Astrocyte (in vitro differentiated cells and primary cell): ENCODE measurements at regions not wholly inside any gene's neighbourhood (a gene's known extent, or its start where the extent isn't known, plus 50 kb on each side); places are given as distances from the start of the nearest gene placed in this dataset.
"Not testable (repeated sequence)": the region's sequence is repeated elsewhere in the genome, so short reads cannot be mapped to it uniquely, and the experiment has no call there.

ENCODE experiments used
- DNase-seq: peaks from one replicate; pipeline ENCODE4 v3.0.0-alpha.2; 2010; ENCODE audit warnings: low read depth
- FAIRE-seq: peaks from 2 replicates; lab custom pipeline; 2011; peaks lifted over from hg19 to GRCh38; lab: Jason Lieb, UNC
- H2AFZ ChIP-seq: 2 replicates; pipeline ENCODE4 v1.6.0; 2012; ENCODE audit warnings: low read depth, low read length, inconsistent platforms
- H3K27ac ChIP-seq: 2 replicates; pipeline ENCODE4 v1.5.1; 2011; ENCODE audit warnings: low read depth, low read length, inconsistent platforms
- H3K27me3 ChIP-seq: 2 replicates; pipeline ENCODE4 v1.6.0; 2011; ENCODE audit warnings: low read length, inconsistent platforms; ENCODE audit not compliant: insufficient read depth
- H3K36me3 ChIP-seq: 2 replicates; pipeline ENCODE4 v1.5.1; 2011; ENCODE audit warnings: low read length, inconsistent platforms; ENCODE audit not compliant: insufficient read depth
- H3K4me1 ChIP-seq: 2 replicates; pipeline ENCODE4 v1.5.1; 2011; ENCODE audit warnings: low read length, inconsistent platforms; ENCODE audit not compliant: insufficient read depth
- H3K4me2 ChIP-seq: 2 replicates; pipeline ENCODE4 v1.6.0; 2012; ENCODE audit warnings: low read length, inconsistent platforms
- H3K4me3 ChIP-seq: 2 replicates; pipeline ENCODE4 v1.5.1; 2011; ENCODE audit warnings: low read depth, mild to moderate bottlenecking, low read length, inconsistent platforms; ENCODE audit not compliant: insufficient read depth
- H3K79me2 ChIP-seq: 2 replicates; pipeline ENCODE4 v1.6.0; 2012; ENCODE audit warnings: mild to moderate bottlenecking, low read length, inconsistent platforms; ENCODE audit not compliant: insufficient read depth
- H3K9ac ChIP-seq: 2 replicates; pipeline ENCODE4 v1.6.0; 2012; ENCODE audit warnings: mild to moderate bottlenecking, low read length, inconsistent platforms
- H3K9me3 ChIP-seq: 2 replicates; pipeline ENCODE4 v1.5.1; 2012; ENCODE audit warnings: low read depth, mild to moderate bottlenecking, low read length, inconsistent platforms; ENCODE audit not compliant: insufficient read depth
- H4K20me1 ChIP-seq: 2 replicates; pipeline ENCODE4 v1.6.0; 2012; ENCODE audit warnings: low read length, inconsistent platforms; ENCODE audit not compliant: insufficient read depth
- H3K27ac Mint-ChIP-seq: one replicate; pipeline ENCODE4 v1.8.0; 2021; ENCODE audit warnings: mild to moderate bottlenecking, mixed read lengths; ENCODE audit not compliant: unreplicated experiment
- H3K27me3 Mint-ChIP-seq: one replicate; pipeline ENCODE4 v1.8.0; 2021; ENCODE audit warnings: low read depth, mixed read lengths; ENCODE audit not compliant: unreplicated experiment
- H3K36me3 Mint-ChIP-seq: one replicate; pipeline ENCODE4 v1.8.0; 2021; ENCODE audit warnings: low read depth, mixed read lengths; ENCODE audit not compliant: unreplicated experiment
- H3K4me1 Mint-ChIP-seq: one replicate; pipeline ENCODE4 v1.8.0; 2021; ENCODE audit warnings: low read depth, mixed read lengths; ENCODE audit not compliant: unreplicated experiment
- H3K4me3 Mint-ChIP-seq: one replicate; pipeline ENCODE4 v1.8.0; 2021; ENCODE audit warnings: mild to moderate bottlenecking, moderate library complexity, mixed read lengths; ENCODE audit not compliant: unreplicated experiment
- H3K9me3 Mint-ChIP-seq: one replicate; pipeline ENCODE4 v1.8.0; 2021; ENCODE audit warnings: mild to moderate bottlenecking, mixed read lengths; ENCODE audit not compliant: unreplicated experiment
- CTCF ChIP-seq: IDR thresholded peaks from 2 replicates; pipeline ENCODE4 v1.5.1; 2011; ENCODE audit warnings: low read depth, mild to moderate bottlenecking, inconsistent platforms, low read length, moderate library complexity; ENCODE audit not compliant: insufficient read depth
- EZH2 ChIP-seq: IDR thresholded peaks from 2 replicates; pipeline ENCODE4 v1.6.1; 2012; ENCODE audit warnings: mild to moderate bottlenecking, low read length, inconsistent platforms; ENCODE audit not compliant: insufficient read depth

GRCh38 chr10:124243702-124244121 is 150.3 kb upstream of the CHST15 start:
- no peak overlapping the region for H3K27ac Mint-ChIP-seq
- no peak overlapping the region for H2AFZ ChIP-seq

GRCh38 chr10:124242791-124243190 is 149.4 kb upstream of the CHST15 start:
- H3K4me2 ChIP-seq: no peak overlapping the region
- H3K4me1 ChIP-seq: no peaks in the 10 kb centered on the region
- H4K20me1 ChIP-seq: no peaks in the 10 kb centered on the region
- no peak overlapping the region for H2AFZ ChIP-seq
- no peak overlapping the region for H3K9ac ChIP-seq
- TF ChIP-seq CTCF (no peak), EZH2 (no peak)
- H3K27ac ChIP-seq: no peak overlapping the region
- DNase-seq (no peak), FAIRE-seq (no peak)
- no peak overlapping the region for H3K4me3 ChIP-seq
- Mint-ChIP-seq H3K27me3 (peaks cover 36% of the 10 kb centered on the region), H3K9me3 (peaks cover 6% of the 10 kb centered on the region), H3K4me1 (no peaks in the 10 kb centered on the region), H3K4me3 (no peak overlapping the region), H3K36me3 (no peaks in the 10 kb centered on the region), H3K27ac (no peak overlapping the region)
- H3K36me3 ChIP-seq: no peaks in the 10 kb centered on the region
- no peaks in the 10 kb centered on the region for H3K79me2 ChIP-seq
- H3K27me3 ChIP-seq: no peaks in the 10 kb centered on the region
- no peaks in the 10 kb centered on the region for H3K9me3 ChIP-seq

More at GRCh38 chr10:124243702-124244121, 150.3 kb upstream of the CHST15 start:
- Histone ChIP-seq H3K4me3 (no peak overlapping the region), H3K27ac (no peak overlapping the region), H3K27me3 (no peaks in the 10 kb centered on the region), H3K9me3 (no peaks in the 10 kb centered on the region), H3K79me2 (no peaks in the 10 kb centered on the region), H3K9ac (no peak overlapping the region), H3K36me3 (no peaks in the 10 kb centered on the region), H4K20me1 (no peaks in the 10 kb centered on the region), H3K4me2 (no peak overlapping the region), H3K4me1 (no peaks in the 10 kb centered on the region)
- peaks cover 6% of the 10 kb centered on the region for H3K9me3 Mint-ChIP-seq
- peaks cover 39% of the 10 kb centered on the region for H3K27me3 Mint-ChIP-seq
- DNase-seq: no peak
- H3K4me3 Mint-ChIP-seq: no peak overlapping the region
- no peaks in the 10 kb centered on the region for H3K4me1 Mint-ChIP-seq
- no peak for TF ChIP-seq CTCF
- TF ChIP-seq EZH2: no peak
- H3K36me3 Mint-ChIP-seq: no peaks in the 10 kb centered on the region
- FAIRE-seq: no peak

- no peaks in the 10 kb centered on the region for H3K27me3 ChIP-seq
- Mint-ChIP-seq H3K36me3 (no peaks in the 10 kb centered on the region), H3K27me3 (peaks cover 33% of the 10 kb centered on the region), H3K27ac (no peak overlapping the region), H3K4me3 (no peak overlapping the region), H3K4me1 (no peaks in the 10 kb centered on the region), H3K9me3 (peaks cover 4% of the 10 kb centered on the region)
- FAIRE-seq (no peak), DNase-seq (no peak)
- H3K27ac ChIP-seq: no peak overlapping the region
- H3K4me2 ChIP-seq: no peak overlapping the region
- no peak overlapping the region for H3K4me3 ChIP-seq
- no peaks in the 10 kb centered on the region for H3K9me3 ChIP-seq
- no peaks in the 10 kb centered on the region for H3K4me1 ChIP-seq
- H3K79me2 ChIP-seq: no peaks in the 10 kb centered on the region
- no peaks in the 10 kb centered on the region for H3K36me3 ChIP-seq
- no peaks in the 10 kb centered on the region for H4K20me1 ChIP-seq
- no peak overlapping the region for H2AFZ ChIP-seq
- H3K9ac ChIP-seq: no peak overlapping the region
- TF ChIP-seq EZH2 (no peak), CTCF (no peak)
Measured at GRCh38 chr10:124242365-124242764, 149.0 kb upstream of the CHST15 start.

- H3K9me3 ChIP-seq, H3K9me3 Mint-ChIP-seq, H4K20me1 ChIP-seq, H3K79me2 ChIP-seq, H3K36me3 Mint-ChIP-seq, H3K27ac Mint-ChIP-seq, H3K27me3 ChIP-seq, H3K4me1 ChIP-seq, H3K4me3 ChIP-seq, H3K9ac ChIP-seq, H3K27ac ChIP-seq, H3K4me2 ChIP-seq, FAIRE-seq, H3K4me1 Mint-ChIP-seq, H2AFZ ChIP-seq, H3K4me3 Mint-ChIP-seq, H3K36me3 ChIP-seq, DNase-seq: not testable (repeated sequence)
- peaks cover 30% of the 10 kb centered on the region for H3K27me3 Mint-ChIP-seq
Measured at GRCh38 chr10:124241510-124241909, 148.1 kb upstream of the CHST15 start.
